ENCODE measurements at regions not wholly inside any gene's neighbourhood (a gene's known extent, or its start where the extent isn't known, plus 50 kb on each side); places are given as distances from the start of the nearest gene placed in this dataset.

GRCh38 chr1:221164951-221165838, 286.0 kb downstream of the HLX start:
- DNase-seq: no peak

GRCh38 chr1:221165839-221166500, 286.7 kb downstream of the HLX start:
- no peak for DNase-seq

GRCh38 chr1:221166559-221167318, 287.5 kb downstream of the HLX start:
- DNase-seq: peak; percentile 44

GRCh38 chr1:221169447-221169889, 290.2 kb downstream of the HLX start:
- no peak for DNase-seq

- DNase-seq: no peak
Measured at GRCh38 chr1:221170171-221170570, 290.9 kb downstream of the HLX start.

GRCh38 chr1:221171768-221172167, 292.5 kb downstream of the HLX start:
- no peak for DNase-seq

GRCh38 chr1:221172841-221173240, 293.6 kb downstream of the HLX start:
- DNase-seq: no peak

GRCh38 chr1:221174330-221174993, 295.2 kb downstream of the HLX start:
- no peak for DNase-seq

GRCh38 chr1:221175249-221175648, 296.0 kb downstream of the HLX start:
- no peak for DNase-seq

- no peak for DNase-seq
Measured at GRCh38 chr1:221180704-221181368, 301.6 kb downstream of the HLX start.

GRCh38 chr1:221182791-221183533, 303.7 kb downstream of the HLX start:
- DNase-seq: no peak

- no peak for DNase-seq
Measured at GRCh38 chr1:221184131-221184794, 305.0 kb downstream of the HLX start.

GRCh38 chr1:221187174-221187573, 307.9 kb downstream of the HLX start:
- no peak for DNase-seq

GRCh38 chr1:221188458-221188857, 309.2 kb downstream of the HLX start:
- no peak for DNase-seq

GRCh38 chr1:221190249-221190648, 311.0 kb downstream of the HLX start:
- DNase-seq: no peak

- no peak for DNase-seq
Measured at GRCh38 chr1:221192055-221192454, 312.8 kb downstream of the HLX start.

- DNase-seq: no peak
Measured at GRCh38 chr1:221200464-221200863, 321.2 kb downstream of the HLX start.

- DNase-seq: no peak
Measured at GRCh38 chr1:221201773-221202172, 322.5 kb downstream of the HLX start.

- peak; percentile 73 for DNase-seq
Measured at GRCh38 chr1:221203224-221204054, 324.2 kb downstream of the HLX start.

Measured in hematopoietic multipotent progenitor cell treated with erythropoietin and hydrocortisone succinate and interleukin-3 and kit ligand, for 8 days (in vitro differentiated cells).